ENCODE measurements at regions not wholly inside any gene's neighbourhood (a gene's known extent, or its start where the extent isn't known, plus 50 kb on each side); places are given as distances from the start of the nearest gene placed in this dataset.

- DNase-seq: no peak
Observed at GRCh38 chr3:72118628-72119027, 333.7 kb upstream of the PROK2 start.

DNA sequence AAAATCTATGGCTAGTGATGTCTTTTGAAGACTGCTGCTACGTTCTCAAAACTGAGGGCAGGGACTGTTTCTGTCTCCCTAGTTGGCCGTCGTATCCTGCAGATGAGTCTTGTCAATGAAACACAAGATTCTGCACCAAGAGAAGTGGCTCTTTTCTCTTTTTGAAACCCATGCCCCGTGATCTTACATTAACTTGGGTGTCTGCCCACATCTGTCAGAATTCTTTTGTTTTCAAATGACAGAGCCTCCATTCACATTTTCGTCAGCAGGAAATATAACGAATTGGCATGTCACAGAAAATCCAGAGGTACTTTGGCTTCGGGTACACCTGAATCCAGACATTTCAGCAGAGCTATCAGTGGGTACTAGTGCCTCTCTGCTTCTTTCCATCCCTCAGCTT lies 331.3 kb upstream of the PROK2 start:
- DNase-seq: no peak

DNA sequence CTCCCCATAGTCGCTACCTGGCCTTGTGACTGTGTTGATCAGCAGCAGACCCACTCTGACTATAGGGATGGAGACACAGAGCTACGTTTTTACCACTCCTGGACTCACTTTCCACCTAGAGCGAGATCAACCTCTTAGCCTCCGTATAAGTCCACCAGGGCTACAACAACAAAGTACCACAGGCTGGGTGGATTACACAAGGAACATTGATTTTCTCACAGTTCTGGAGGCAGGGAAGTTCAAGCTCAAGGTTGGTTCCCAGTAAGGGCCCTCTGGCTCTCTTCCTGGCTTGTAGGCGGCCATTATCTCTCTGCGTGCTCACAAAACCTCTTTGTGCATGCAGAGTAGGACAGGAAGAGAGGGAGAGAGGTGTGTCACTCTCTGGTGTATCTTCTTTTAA lies 330.4 kb upstream of the PROK2 start:
- DNase-seq: no peak

DNA sequence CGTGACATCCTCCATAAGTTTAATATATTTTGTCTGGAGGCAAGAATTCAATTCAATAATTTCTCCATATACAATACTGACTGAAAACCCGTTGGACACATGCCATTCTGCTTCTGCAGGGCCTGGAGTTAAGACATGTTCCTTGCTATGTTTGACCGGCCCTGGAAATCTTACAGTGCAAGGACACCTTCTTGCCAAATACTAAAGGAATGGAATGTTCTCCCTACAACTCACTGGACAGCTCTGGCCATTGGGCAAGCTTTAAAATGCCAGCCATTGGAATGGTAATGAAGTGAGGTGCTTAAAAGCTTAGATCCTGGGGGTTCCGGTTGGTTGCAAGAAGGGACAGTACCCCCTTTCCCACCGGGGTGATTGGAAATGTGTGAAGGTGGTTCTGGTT lies 329.8 kb upstream of the PROK2 start:
- DNase-seq: no peak

DNA sequence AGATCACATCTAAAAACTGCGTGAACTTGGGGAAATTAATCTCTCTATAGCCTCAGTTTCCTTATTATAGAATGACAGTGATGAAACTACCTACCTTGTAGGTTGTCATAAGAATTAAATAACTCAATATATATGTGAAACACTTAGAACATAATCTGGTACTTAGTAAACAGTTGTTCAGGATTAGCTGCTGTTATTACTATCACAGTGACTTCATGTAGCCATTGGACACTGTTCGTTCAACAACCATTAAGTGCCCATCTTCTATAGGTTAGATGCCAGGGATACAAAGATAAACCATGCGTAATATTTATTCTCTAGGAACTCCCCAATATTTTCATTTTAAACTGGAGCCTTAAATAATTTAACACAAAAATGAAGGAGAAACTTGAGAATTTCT lies 329.0 kb upstream of the PROK2 start:
- DNase-seq: no peak

DNA sequence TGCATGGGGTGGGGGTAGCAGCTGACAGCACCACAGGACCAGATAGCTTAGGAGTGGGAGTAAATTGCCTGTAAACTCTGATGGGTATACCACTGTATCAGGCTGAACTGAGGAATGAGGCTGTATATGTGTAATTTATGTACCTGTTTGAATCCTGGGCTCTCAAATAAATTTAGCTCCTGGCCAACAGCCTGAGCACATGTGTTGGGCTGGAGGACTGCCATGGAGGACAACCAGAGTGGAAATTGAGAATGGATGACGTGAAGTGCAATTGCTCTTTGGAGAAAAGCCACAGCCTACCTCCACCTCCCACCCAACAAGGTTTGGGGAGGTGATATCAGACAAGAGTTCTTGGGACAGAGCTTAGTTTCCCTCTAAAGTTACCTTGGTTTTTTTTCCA lies 328.6 kb upstream of the PROK2 start:
- no peak for DNase-seq

DNA sequence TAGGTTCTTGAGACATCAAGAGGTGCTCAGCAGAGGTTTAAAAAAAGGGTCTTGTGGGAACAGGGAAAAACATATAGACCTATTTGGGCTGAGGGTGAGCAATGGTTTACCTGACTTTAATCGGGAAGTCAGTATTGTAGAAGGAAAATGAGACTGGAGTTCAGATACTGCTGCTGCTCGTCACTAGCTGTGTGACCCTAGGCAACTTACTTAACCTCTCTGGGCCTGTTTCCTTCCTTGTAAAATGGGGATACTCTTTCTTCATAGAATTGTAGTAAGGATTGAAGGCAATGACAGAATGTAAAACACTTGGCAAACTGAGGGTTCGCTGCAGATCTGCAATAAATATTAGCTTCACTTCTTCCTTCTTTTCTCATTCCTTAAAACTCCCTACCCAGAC lies 327.5 kb upstream of the PROK2 start:
- DNase-seq: no peak

DNA sequence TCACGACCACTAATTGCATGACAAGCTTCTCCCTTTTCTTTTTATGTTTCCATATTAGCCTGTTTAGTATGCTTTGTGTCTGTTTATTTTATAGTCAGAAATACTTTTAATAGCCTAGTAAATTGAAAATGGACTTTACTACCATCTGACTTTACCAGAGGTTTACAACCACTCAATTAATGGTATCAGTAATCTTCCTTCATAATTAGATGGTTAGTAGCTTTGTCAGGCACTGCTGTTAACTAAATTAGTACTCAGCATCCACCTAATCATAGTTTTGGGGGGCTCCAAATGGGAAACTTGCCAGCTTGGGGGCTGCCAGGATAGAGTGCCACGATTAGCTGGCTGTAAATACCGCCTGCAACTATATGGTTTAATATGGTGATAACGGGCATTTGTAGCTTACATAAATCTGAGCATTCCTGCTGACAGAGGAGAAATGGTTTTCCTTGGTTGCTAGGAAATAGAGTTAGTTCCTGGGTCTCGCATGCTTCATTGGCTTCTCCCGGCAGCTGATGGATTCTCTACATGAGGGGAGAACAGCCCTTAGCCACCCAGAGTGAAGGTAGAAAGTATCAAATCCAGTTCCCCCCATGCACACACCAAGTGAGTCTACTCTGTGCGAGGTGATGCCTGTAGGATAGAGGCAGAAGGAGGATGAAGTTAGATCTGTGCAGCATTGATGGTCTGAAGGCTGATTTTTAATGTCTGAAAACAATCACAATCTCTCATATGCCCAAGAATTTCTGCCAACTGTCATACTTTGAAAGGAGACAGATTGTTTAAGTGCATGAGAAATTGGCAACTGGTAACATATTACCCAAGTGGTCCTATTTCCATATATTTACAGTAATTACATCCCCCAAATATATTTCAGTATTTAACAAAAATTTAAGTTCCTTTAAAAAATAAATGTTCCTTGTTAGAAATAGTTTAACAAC lies 326.6 kb upstream of the PROK2 start:
- no peak for DNase-seq

GRCh38 chr3:72109327-72110259 lies 324.6 kb upstream of the PROK2 start:
- no peak for DNase-seq

GRCh38 chr3:72105306-72105705 lies 320.4 kb upstream of the PROK2 start:
- no peak for DNase-seq

GRCh38 chr3:72102112-72102616 lies 317.2 kb upstream of the PROK2 start:
- no peak for DNase-seq

DNA sequence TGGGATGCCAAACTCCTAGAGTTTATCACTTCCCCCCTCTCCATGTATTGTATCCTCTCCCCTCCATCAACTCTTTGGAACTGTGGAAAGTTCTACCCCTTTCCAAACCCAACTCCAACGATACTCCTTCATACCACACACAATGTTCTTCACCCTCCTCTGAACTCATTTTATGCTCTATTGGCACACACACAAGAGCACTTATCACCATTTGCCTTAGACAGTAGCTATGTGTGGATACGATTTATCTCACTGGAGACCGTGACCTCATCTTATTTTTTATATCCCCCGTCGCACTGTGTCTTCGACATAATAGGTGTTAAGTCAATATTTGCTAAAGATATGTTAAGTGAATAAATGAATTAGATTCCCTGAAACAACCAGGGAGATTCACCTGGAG lies 316.5 kb upstream of the PROK2 start:
- no peak for DNase-seq

- DNase-seq: no peak
Observed at GRCh38 chr3:72100601-72101187, 315.7 kb upstream of the PROK2 start.

DNA sequence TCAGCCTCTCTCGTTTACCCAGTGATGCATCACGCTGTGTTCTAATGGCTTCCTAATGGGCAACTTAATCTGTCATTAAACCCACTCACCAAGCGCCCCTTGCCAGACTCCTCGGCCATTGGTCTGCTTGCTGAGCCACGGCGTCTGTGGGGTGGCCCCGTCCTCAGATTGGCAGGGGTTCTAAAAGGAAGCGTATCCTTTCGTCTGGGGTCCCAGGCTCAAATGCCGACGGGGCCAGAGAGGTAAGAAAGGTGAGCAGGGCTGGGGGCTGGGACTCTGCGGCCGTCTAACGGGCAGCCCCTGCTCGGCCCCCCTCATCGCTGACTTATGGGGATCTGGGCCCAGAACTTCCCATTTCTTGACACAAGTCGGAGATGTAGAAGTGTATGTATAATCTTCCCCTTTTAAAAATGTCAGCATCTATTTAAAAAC lies 315.1 kb upstream of the PROK2 start:
- no peak for DNase-seq

- DNase-seq: no peak
Observed at GRCh38 chr3:72099326-72100079, 314.6 kb upstream of the PROK2 start.

DNA sequence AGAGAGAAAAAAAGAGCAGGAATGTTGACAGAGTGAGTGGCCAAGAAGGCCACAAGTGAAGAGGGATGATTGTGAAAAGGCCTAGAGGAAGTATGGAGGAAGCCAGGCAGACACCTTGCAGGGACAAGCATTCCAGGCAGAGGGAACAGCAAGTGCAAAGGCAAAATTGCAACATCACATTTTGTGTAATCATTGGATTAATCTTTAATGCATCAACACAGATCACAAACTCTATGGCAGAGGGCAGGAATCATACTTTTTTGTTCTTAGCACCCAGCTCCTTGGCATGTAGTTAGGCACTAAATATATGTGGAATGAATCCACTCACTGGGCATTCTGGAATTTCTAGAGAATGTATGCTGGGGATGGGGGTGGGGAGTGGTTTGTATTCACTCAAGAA lies 312.1 kb upstream of the PROK2 start:
- DNase-seq: no peak

- DNase-seq: no peak
Observed at GRCh38 chr3:72095521-72095920, 310.6 kb upstream of the PROK2 start.

GRCh38 chr3:72093992-72094334 lies 309.0 kb upstream of the PROK2 start:
- DNase-seq: no peak

GRCh38 chr3:72093270-72093991 lies 308.5 kb upstream of the PROK2 start:
- no peak for DNase-seq

DNA sequence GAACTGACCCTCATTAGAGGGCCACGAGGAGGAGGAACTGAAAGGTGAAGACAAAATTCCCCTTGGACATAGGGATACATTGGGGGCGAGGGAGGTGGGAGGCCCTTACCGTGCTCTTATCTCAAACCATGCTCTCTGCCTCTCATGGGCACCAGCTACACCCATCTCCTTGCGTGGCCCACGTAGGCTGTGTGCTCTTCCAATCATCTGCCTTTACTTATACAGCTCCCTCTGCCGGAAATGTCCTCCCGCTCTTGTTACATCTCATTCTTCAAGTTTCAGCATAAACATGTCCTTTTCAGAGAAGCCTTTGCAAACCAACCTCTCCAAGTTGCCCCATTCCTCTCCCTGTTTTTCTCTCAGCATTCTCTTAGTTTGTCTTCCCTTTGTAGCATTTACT lies 307.8 kb upstream of the PROK2 start:
- DNase-seq: no peak

- no peak for DNase-seq
Observed at GRCh38 chr3:72088486-72089025, 303.6 kb upstream of the PROK2 start.

- no peak for DNase-seq
Observed at GRCh38 chr3:72087420-72087819, 302.5 kb upstream of the PROK2 start.
